ENCODE measurements at regions not wholly inside any gene's neighbourhood (a gene's known extent, or its start where the extent isn't known, plus 50 kb on each side); places are given as distances from the start of the nearest gene placed in this dataset.

DNA sequence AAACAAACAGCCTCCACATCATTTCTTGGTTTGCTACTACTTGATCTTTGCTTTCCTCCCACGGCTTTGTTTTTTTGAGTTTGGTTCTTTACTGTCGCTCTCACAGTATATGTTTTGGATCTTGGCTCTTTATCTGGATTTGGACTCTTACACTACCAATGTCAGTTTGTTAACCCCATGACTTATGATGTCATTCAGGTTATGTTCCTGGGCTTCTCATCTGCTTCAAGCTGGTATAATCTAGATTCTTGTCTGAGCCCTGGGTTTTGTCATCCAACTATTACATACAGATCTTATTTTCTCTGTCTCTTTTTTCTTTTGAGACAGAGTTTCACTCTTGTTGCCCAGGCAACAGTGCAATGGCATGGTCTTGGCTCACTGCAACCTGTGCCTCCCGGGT, 482.9 kb upstream of the TEX13C start:
- DNase-seq (ENCODE audit: low spot score): no peak

DNA sequence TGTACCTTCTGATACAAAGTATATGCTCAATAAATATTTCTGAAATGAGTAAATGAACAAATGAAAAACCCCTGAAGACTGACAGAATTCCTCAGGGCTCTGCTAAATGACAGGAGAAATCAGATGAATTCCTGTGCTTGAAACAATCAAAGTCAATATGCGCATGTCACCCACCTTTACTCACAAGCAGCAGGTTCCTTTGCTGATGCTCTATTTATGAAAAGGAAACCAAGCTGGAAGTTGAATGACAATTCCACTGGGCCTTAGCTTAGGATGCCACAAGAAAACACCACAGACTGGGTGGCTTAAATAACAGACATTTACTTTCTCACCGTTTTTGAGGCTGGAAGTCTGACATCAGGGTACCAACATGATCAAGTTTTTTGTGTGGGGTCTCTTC, 477.5 kb upstream of the TEX13C start:
- no peak for DNase-seq (ENCODE audit: low spot score)

DNA sequence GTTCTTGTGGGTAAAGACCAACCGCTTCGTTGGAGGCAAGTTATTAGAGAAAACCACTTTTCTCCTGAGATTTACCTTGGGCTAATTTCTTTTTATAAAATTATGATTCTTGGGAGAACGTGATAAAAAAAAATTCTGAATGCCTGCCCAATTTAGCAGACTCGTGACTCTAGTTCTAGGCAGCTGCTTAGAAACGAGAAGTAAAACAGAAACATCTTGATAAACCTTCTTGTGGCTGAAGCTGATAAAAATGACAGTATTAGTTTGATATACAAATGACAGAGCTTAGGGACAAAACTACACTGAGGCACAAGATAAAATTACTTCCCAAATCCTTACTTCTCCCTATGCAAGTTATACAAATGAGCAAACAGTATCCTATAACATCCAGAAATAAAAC, 458.9 kb upstream of the TEX13C start:
- DNase-seq (ENCODE audit: low spot score): no peak

DNA sequence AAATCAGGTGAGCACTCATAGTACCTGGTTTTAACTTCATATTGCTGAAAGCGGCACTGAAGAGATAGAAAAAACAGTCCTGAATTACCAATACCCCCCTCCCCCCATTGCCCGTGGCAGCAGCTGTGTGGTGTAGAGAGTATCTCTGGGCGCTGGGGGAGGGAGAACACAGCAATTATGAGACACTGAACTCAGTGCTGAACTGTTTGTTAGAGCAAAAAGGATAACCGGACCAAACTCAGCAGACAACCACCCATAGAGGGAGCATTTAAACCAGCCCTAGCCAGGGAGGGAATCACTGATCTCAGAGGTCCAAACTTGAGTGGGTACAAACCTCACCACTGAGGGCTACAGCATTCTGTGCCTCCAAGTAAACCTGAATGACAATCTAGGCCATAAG, 457.4 kb upstream of the TEX13C start:
- no peak for DNase-seq (ENCODE audit: low spot score)

DNA sequence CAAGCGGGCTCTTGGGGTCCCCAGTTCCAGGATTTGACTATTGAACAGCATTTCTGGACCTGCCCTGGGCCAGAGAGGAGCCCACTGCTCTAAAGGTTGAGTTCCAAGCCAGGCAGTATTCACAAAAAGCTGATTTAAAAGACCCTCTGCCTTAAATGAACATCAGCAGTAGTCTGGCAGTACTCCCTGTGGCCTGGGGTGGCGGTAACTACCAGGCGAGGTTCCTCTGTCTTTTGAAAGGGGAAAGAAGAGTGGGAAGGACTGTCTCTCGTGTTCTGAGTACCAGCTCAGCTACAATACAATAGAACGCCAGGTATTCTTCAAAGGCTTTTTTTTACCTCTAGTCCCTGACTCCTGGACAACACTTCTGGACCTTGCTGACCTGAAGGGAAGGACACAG, 456.4 kb upstream of the TEX13C start:
- DNase-seq (ENCODE audit: low spot score): no peak

DNA sequence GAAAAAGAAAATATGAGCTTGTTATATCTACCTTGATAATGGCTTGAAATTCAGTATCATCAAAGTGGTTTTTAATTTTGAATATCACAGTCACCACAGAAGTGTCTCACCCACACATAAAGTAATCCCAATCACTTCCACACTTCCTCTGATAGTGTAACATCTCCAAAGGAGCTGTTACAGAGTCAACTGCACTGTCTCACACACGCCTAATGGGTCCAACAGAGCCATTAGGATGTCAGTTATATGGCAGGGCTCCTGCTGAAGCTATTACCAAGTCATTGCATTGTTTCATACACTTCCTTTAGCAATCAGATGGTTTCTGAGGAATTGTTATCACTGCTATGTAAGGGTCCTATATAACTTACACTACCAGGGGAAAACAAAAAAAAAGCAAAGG, 432.1 kb upstream of the TEX13C start:
- DNase-seq (ENCODE audit: low spot score): no peak

DNA sequence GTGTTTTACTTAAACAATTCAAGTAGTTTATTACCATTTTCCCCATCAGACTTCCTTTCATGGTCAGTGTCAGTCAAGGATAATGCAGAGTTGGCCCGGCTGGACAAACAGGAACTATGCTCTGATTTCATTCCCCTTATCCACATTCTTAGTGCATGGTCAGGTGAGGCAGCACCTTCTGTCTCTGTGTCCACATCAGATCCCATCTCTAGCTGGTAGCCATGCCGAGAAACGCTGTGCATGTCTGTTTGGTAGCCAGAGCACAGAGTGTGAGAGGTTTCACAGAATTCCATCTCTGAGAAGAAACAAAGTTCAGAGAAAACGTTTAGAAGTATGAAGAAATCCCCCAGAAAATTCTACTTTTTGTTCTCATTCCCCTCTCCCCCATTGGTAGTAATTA, 423.7 kb upstream of the TEX13C start:
- DNase-seq (ENCODE audit: low spot score): no peak

DNA sequence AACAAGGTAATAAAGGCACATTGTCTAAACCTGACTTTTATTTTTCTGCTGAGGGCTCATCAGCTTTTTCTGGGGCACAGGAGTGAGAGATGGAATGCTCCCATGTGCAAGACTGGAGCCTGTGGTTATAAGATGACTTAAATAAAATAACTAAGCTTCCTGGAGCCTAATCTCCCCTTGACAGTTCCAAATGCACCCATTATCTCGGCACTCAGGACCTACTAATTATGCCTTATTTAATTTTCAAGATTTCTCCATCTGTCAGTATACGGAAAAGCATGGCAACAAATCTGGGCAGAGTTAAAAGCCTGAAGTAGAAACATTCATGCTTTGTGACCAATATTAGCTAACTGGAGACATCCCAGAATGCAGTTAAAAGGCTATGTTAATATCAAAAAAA, 416.7 kb upstream of the TEX13C start:
- DNase-seq (ENCODE audit: low spot score): no peak

DNA sequence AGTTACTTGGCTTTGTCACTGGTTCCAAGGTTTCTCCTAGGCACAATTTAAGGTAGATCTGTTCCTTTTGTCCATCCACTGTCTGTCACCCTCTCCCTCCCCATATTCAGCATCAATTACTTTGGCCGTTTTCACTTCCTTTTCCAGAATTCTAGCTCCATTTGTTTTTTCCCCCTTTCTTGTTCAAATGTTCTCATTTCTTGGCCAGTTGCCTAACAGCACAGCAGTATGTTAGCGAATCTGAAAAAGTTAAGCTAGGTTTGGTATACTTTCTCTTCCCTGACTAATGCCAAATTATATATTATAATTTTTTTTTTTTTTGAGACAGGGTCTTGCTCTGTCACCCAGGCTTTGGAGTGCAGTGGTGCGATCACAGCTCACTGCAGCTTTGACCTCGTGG, 409.1 kb upstream of the TEX13C start:
- DNase-seq (ENCODE audit: low spot score): no peak

DNA sequence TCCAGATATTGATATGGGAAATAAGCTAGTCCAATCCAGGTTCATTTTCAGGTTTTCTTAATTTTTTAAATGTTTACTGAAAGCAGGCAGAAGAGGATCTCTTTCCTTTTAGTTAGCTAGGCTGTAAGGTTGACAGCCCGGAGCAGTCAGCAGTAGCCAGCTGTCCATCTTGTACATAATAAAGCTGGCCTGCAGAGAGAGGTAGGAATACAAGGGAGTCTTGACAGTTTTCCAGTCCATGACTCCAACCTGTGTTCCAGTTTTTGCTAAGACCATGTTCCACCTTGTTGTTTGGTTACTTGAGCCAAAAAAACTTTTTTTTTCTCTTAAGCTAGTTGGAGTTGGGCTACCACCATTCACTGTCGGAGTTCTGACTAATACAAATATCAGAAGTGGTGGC, 402.7 kb upstream of the TEX13C start:
- no peak for DNase-seq (ENCODE audit: low spot score)

DNA sequence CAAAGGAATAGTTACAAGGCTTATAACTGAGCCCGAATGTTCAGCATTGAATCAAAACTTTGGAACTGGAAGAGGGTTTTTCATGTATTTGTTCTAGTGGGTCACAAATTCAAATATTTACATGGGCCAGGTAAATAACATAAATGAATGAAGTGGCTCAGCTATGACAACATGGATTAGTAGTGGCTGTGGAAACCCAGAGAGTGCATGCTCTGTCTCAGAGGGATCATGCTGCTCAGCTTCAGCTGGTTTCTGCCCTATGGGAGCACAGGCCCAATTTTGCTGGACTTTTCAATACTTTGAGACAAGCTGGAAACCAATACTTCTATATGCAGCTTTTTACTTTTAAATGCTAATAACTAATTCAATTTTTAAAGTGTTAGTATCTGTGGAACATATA, 394.0 kb upstream of the TEX13C start:
- DNase-seq (ENCODE audit: low spot score): no peak

DNA sequence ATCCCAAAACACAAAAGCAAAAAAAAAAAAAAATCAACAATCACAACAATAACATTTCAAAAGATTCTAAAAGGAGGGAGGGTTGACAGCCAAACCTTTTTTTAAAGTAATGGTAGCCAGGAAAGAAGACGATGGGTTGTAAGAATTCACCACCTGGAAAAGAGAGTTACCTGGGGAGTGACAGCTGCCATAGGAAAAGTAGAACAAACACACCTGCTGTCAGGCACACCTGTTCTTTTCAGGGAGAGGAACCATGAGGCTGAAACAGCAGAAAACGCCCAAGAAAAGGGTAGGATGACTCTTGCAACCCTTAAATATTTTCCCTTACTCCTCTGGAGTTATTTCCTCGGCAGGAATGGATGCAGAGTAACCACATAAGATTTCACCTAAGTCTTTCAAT, 388.4 kb upstream of the TEX13C start:
- no peak for DNase-seq (ENCODE audit: low spot score)

DNA sequence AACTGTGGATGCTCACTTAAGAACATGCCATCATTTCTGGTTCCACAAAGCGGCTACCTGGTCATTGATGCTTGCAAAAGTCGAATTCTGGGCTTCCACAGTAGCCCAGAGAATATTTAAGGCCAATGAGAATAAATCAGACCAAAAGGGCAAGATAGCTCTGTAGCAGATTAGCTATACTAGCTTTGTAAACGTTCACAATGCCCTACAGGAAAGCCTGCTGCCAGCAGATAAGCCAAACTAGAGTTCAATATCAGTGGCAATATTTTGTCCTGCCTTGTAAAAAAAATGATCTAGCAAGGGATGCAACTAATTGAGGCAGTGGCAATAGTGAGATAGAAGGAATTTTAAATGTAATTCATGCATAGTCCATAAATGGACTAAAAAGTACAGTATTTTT, 387.7 kb upstream of the TEX13C start:
- no peak for DNase-seq (ENCODE audit: low spot score)

DNA sequence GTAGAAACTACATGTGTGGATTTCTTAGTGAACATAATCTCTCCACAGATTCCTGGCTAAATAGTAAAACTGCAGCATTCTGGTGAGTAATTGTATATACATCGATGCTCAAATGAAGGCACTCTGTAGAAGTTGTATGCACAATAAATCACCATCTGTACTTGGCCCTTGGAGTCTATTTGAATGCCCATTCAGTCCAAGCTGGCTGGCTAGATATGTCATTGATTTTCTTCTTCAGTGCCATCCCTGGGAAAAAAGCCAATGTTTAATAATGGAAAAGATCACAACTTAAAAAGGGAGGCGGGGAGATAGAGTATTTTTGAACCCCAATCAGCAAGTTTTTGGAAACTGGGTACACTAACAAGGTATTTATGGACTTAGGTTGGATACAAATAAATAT, 381.0 kb upstream of the TEX13C start:
- no peak for DNase-seq (ENCODE audit: low spot score)

DNA sequence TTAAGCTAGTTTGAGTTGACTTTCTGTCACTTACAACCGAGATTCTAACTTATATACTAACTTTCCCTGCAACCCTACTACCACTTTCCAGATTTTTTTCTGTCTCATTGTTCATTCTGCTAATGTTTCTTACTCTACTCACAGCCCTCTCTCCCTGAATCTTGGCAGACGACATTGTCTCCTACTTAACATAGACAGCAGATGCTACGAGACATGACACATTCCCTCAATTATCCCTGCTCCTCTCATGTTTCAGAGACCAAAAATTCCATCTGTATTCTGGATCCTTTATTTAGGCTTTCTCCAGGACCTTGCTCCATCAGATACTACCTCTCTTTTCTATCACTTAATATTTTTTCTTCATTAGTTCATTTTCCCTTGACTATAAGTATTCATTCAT, 379.1 kb upstream of the TEX13C start:
- DNase-seq (ENCODE audit: low spot score): no peak

DNA sequence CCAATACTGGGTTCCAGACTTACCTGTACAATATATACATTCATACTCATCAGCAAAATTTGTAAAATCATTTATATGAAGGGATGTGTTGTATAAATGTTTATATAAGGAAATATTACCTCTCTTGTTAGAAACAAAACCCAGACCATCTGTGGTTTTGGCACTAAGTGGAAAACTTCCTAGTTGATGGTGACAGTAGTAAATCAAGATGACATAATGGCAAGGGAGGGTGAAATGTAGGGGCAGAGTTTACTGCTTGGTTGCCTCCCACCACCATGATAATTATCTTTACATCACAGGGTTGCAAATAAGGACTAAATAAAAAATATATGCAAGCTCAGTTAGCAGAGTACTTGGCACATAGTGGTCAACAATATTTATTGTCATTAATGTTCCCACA, 365.3 kb upstream of the TEX13C start:
- DNase-seq (ENCODE audit: low spot score): no peak

DNA sequence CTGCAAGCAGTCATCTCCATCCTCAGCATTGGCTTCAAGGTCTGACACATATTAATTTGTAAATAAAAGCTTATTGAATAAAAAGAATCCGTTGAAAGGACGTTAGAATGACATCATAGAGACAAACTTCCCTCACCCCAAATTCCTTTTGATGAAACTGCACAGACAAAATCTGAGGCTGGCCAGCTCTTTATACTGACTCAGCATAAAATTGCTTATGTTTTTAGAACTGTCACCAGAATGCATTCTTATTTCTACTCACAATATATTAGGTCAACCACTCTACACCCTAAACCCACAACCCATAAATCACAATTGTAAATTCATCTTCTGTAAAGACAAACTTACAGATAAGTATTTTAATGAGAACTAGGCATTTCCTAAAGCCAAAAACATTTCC, 359.2 kb upstream of the TEX13C start:
- DNase-seq (ENCODE audit: low spot score): no peak

DNA sequence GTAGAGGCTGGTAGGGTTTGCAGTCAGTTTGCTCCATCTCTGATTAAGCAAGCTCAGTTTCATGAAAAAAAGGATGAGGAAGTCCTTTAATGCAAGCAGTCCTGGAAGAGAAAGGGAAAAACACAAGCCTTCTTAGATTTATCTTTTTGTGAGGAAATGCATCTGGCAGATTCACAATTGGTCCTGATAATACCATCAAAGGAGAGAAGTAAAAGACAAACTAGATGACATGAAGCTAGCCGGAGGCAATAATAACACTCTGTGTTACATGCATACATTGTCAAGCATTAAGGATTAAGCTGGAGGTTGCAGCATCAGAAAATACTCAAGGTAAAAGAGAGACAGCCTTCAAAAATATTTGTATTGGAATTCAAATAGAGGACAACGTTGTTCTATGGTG, 356.0 kb upstream of the TEX13C start, which contains the start of gene TENM1:
Gene TENM1, minus strand, starts transcription at position 101 of the 400 bp plus-strand sequence.
- DNase-seq (ENCODE audit: low spot score): no peak

DNA sequence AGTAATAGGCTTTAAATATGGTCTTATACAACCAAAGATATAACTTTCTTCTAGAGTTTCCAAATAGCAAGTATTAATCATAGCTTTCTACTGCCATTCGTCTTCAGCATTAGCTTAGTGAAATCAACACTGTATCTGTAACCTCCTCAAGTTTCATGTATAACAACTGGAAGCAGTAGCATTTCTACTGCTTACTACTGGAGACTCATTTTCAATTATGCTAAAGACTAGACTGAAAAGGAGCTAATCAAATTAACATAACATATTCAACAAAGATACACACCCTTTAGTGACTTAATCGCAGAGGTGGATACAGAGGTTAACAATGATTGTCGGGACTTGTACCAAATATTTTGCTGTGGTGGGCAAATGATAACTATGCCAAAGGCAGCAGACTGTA, 344.2 kb upstream of the TEX13C start:
- no peak for DNase-seq (ENCODE audit: low spot score)

DNA sequence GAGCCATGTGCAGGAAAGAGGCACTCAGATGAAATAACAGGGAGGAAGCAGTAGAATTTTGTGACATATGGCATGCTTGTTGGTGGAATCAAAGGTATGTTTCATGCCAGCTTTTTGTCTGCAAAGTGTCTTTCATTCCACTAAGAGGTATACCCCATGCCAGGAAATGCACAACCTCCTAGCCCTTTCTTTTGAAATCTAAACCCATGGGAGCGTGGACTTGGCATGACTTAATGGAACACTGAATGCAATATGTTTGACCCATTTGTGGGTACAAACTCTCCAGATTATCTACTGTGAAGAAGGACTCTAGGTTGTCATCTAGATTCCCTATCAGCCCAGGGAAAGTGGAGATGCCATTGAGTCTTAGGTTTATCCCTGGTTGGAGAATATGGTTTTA, 338.3 kb upstream of the TEX13C start:
- no peak for DNase-seq (ENCODE audit: low spot score)

DNA sequence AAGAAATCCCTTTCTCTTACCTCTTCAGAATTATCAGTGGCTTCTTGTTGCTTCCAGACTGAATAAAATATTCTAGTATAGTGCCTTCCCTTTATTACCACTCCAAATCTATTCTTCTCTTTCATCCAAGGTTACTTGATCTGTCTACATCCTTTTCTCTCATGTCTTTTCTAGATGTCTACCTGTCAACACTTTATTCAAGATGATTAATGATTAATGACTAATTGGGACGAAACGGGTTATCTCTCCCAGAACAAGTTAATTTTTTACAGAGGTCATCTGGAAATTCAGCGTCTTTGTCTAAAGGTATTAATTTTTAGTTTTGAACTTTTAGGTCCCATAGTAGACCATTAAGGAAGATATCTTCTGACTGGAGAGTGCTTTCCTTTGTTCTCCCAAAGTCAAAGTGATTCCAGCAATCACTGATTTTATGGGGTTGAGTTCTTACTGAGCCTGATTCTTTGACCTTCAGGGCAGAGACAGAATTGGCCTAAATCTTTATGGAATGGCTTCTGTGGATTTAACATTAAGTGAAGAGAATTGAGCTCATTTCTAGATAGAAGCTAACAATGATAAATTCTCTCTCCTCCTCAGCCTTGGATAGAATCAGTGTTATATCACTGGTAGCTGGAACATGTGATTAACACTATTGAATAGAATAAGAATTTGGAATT, 335.4 kb upstream of the TEX13C start:
- DNase-seq (ENCODE audit: low spot score): no peak

DNA sequence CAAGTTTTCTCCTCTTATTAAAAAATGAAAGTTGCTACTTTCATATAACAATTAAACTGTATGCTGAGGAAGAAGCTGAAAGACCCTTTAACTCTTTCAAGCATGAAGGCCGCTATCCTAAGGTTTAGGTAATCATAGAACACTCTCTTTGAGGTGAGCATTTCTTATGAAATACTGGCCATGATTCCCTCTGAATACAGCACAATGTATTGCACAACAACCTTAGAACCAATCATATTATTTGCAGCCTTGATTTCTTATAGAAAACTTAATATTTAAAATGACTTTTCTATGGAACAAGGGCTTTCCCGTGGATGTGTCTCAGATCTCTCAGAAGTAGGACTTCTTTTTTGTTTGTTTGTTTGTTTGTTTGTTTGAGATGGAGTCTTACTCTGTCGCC, 333.4 kb upstream of the TEX13C start:
- DNase-seq (ENCODE audit: low spot score): no peak

DNA sequence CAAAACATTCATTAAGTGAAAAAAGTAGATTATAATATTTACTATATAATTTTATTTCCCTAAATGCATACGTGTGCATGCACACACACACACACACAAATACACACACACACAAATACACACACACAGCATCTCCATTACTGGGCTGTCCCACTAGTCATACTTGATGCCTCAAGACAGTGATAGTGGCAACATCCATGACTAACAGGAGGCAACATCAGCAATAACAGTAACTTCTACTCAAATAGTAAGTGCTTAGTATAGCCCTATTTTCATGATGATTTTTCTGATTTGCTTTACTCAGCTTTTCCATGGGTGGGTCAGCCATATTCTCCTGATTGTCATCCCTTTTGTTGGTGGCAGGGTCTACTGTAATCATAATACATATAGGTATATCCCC, 325.9 kb upstream of the TEX13C start:
- no peak for DNase-seq (ENCODE audit: low spot score)

DNA sequence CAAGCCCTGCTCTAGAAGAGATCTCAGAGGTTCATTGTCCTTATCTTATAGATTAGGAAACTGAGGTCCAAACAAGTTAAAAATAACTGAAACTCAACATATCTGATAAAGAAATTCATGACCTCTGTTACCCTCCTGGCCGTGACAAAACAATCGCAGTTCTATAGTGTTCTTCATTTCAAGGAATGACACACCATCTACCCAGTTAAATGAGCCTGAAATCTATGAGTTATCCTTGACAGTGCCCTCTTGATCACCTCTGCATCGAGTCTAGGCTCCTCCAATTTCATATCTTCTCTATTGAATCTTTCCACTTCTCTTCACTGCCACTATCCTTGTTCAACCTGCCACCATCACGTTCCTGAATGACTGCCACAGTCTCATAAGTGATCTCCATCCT, 325.3 kb upstream of the TEX13C start:
- no peak for DNase-seq (ENCODE audit: low spot score)

All from COLO829 (cell line).